ENCODE measurements at regions not wholly inside any gene's neighbourhood (a gene's known extent, or its start where the extent isn't known, plus 50 kb on each side); places are given as distances from the start of the nearest gene placed in this dataset.
"Not testable (repeated sequence)": the region's sequence is repeated elsewhere in the genome, so short reads cannot be mapped to it uniquely, and the experiment has no call there.

DNA sequence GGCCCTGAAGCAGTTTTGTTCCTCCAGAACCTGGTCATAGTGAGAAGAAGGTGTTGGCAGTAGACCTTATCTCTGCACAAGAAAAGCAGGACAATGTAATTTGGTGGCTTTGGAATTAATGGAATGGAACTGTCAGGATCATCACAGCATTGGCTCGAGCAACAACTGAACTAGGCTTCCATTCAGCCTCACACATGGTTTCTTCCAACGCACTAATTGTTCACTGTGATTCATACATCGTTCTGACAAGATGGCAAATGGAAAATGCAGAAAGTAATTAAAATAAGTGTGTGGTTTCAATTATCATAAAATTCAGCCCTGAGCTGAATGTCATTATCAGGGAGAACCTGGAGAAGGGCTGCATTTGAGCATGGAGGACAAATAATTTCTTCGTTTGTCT, 80.6 kb downstream of the MFSD1 start:
- no peak for DNase-seq

DNA sequence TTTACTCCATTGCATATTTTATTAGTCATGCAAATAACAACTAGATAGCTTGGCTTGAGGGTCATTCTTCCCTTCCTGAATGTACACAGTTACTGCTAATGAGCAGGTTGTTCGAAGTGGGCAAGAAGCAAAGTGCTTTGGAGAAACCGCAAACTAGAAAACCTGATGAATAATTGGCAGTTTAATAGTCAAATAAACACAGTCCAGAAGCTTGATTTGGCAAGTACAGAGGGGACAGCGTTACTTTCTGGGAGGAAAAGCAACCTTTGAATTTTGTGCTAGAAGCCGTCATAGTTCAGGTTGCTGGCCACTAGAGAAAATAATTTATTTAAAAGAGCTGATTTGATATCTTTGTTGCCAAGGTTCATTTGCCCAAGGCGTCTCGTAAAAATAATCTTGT, 94.9 kb downstream of the MFSD1 start:
- no peak for DNase-seq

DNA sequence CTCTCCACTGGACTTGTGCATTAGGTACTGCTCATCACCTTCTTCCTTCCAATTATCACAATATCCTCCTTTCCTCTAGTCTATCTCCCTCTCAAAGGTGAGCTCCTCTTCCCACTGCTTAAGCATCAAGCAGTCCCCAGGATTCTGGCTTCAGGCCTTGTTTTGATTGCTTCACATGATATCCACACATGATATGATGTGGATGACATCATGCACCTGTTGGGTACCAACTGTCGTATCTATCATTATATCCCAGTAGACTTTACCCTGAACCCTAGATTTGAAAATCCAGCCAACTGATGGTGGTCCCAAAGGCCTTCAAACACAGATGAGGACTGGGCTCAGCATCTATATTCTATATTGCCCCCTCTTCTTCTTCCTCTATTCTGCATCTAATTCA, 104.9 kb downstream of the MFSD1 start:
- no peak for DNase-seq

DNA sequence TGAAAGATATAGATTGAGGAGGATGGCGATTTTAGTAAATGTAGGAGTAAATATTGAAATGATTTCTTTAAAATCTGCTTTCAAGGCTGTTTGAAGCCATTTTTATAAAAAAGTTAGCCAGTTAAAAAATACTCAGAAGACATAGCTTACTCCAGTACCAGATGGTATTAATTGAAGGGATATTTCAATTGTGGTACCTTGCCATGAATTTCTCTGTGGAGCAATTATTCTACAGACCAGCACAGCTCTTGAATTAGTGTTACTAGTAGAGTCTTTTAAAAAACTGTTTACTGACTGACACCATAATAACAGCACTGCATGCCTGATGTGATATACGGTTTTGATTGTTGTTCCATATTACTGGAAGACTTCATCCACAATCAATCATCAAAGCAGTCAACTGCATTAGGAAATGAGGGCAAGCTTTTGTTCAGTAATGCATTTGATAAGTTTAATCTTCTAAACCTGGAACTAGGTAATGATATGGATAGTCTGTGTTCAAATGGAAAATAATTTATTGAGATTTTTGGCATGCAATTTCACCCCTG, 106.4 kb downstream of the MFSD1 start:
- DNase-seq: no peak

DNA sequence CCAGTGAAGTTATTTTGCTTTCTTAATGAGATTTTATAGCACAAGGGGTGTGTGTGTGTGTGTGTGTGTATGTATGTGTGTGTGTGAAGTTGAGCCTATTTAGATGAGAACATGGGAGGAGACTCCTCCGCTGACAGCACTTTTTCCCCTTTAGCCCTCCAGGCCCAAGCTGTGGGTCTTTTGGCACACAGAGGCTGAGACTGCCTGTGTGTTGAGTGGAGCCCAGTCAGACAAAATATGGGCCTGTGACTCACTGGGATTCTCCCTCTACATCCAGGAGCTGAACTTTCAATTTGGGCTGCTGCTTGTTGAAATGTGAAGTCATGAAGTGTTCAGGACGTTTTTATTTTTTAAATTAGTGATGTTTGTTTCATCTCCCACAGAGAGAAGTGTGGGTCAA, 108.0 kb downstream of the MFSD1 start:
- DNase-seq: no peak

DNA sequence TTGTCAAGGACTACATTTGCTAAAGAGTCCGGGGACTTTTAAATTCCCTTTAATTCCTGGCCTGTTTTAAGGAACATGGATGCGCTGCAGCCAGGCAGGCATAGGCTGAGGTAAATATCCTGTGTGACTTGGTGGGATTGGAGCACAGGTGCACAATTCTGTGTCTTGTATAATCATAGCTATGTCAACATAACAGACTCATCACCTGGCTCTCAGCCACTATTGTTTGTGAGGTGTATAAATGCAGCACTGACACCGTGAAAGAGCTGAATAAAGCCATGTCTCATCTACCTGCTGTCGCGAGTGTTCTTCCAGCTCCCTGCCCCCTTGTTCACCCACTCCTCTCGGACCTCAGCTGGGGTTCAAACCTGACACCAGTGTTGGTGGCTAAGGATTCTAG, 109.7 kb downstream of the MFSD1 start:
- no peak for DNase-seq

DNA sequence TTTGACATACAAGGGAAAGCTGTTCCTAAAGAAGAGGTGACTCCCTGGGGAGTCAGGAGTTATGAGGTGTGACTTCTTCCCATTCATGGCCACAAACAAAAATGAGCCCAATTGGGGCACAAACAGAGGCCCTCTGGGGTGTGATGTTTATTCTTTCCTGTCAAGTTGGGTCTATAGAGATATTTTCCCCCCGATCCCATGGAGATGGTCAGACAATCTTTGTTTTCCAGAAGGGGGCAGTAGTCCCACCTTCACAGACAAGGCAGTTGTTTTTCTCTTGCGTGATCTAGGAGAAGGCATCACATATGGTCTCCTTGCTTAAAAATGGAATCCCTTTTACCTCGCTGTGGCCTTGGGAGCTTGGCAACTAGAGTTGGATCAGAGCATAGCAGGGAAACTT, 110.3 kb downstream of the MFSD1 start:
- no peak for DNase-seq

DNA sequence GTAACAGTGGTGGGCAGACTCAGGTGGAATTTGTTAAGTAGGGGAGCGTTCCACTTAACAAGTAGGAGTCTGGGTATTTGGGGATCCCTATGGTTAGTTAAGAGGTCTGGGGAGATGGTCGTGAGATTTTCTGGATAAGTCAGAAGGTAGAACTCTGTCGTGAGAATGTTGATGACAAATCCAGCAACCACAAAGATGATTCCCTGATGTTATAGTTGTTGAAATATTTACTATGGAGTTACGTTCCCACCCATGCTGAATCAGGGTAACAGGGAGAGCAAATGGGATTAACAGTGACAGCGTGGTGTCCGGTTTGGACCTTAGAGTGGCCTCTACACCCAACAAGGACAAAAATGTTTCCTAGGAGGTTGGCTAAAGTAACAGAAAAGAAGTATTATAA, 110.8 kb downstream of the MFSD1 start:
- no peak for DNase-seq

DNA sequence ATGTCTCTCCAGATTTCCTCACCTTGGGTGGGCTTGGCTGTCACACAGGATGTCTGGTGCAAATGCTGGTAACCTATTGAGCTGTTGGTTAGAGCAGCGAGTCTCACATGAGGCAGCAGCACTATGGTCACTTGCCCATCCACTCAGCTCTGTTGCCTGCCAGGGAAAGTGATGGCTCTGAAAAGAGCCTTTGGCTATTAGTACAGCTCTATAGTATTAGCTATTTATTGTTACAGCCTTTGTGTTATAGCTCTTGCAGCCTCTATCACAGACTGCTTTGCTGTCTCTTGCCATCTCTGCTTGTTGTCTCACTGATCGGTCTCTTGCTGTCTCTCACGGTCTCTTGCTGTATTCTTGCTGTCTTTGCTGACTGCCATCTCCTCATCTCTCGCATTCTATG, 114.3 kb downstream of the MFSD1 start:
- no peak for DNase-seq

DNA sequence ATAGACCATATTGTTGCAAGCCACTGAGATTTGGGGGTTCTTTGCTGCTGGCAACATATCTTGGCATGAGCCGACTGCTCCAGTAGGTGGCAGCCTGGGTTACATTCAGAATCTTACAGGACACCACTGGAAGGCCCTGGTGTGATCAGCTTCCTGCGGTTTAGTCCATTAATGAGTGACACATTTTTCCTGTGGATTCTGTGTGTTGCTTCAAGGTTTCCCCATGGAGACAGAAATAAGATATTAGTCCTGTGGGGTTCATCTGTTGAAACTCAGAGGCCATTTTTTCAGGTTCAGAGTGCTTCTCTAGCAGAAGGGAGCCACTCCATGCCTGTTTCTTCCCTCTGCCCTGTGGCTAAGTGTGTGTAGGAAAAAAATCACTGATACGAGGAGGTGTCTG, 116.2 kb downstream of the MFSD1 start:
- no peak for DNase-seq

DNA sequence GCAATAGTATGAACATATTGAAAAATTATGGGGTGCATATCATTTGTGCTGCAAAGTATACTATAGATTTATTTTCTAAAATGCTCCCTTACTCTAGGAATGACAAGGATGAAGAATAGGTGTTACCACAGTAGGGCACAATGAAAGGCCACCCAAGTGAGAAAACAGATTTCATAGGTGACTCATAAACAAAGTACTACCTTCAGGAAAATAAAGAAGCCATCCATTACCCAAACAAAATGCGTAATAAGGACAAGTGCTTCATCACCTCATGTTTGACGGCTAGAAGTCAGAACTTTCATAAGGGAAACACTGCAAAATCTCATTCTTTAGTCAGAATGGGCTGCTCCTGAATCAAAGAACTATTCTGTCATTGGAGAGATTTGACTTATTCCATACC, 116.6 kb downstream of the MFSD1 start:
- no peak for DNase-seq

DNA sequence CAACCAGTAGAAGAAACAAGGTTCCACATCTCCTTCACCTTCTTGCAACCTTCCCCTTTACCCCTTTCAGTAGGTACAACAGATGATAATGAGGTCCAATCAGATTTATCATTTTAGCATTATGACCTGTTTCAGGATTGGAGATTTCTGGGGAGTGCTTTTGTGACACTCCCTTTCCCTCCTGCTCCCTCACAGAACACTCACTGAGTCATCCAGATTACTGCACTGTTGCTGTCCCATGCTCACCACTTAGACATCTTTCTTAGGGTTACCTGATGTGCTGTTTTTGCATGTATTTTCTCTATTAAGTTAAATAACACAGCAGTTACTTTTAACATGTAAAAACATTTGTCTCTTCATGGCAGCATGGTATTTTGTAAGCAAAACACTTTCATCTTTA, 118.5 kb downstream of the MFSD1 start:
- no peak for DNase-seq

DNA sequence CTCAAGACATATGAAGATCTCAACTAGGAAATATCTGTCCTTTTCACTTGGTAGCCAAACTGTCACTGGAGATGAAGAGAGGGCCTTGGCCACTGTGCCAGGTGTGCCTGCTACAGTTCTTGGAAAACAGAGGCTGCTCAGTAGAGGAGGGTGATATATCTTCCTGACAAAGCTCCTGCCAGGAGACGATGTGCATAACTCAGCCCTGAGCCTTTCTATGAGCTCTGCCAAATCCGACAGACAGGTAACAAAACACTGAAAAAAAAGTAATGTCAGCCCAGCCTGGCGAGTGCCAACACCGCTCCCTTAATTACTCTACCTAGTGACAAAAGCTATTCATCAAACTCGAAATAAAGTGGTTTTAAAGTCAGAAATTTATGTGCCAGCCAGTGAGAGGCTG, 123.2 kb downstream of the MFSD1 start:
- no peak for DNase-seq

DNA sequence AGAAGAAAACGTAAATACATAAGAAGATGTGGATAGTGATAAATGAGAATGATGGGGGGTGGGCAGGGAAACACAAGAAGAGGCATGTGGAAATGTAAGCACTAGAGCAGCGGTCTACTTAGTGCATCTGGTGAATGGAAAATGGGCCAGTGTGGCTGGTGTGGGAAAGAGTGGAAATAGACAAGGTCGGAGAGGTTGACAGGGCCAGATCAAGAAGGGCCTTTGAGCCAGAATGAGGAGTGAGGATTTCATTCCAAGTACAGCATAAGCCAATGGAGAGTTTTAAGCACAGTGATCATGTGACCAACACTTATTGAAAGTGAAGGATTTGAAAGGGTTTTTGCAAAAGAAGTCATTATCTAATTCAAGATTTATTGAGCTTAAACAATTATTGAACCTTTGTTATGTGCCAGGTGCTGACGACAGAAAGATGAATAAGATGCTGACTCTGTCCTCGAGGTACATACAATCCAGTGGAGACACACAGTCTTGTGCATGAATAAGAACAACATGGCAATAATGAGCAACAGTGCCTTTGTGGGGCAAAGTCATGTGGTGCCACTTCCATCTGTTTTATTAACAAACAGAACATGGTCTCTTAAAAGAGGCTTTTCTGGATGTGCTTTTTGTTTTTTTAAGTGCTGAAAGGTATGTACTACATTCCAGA, 124.1 kb downstream of the MFSD1 start:
- no peak for DNase-seq

DNA sequence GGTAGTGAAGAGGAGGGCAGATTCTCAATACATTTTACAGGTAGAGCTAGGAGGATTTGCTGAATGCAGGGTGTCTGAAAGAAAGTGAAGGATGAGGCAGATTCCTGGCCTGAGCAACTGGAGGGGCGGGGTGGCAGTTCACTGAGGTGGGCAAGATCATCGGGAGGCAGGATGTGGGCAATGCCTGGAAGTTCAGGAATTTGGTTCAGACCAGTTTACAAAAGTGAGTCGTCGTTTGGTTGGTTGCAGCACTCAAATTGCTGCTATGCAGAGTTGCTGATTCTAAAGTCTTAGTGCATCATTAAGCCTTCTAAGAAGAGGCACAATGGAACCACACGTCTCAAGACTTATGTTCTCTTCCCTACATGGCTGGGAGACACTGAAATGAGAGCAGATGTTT, 134.0 kb downstream of the MFSD1 start:
- no peak for DNase-seq

DNA sequence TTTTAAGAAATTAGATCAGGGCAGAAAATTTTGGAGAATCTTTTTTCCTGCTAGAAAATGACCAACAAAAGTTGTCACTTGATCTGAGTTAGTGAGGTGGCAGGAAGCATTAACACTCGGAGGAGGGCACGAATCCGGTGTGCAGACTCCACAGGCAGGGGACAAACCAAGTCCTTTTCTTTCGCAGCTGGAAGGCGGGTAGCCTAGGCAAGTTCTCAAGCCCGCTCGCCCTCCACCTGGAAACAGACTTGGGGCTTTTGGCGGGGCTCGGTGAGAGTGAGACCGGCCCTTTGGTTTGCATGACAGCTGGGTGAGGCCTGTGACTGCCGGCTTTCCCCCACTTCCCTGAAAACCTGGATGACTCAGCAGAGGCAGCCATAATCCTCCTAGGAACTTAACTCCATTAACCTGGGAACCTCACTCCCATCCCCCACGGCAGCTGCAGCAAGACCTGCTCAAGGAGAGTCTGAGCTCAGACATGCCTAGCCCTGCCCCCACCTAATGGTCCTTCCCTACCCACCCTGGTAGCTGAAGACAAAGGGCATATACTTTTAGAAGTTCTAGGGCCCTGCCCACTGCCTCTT, 134.8 kb downstream of the MFSD1 start:
- no peak for DNase-seq

DNA sequence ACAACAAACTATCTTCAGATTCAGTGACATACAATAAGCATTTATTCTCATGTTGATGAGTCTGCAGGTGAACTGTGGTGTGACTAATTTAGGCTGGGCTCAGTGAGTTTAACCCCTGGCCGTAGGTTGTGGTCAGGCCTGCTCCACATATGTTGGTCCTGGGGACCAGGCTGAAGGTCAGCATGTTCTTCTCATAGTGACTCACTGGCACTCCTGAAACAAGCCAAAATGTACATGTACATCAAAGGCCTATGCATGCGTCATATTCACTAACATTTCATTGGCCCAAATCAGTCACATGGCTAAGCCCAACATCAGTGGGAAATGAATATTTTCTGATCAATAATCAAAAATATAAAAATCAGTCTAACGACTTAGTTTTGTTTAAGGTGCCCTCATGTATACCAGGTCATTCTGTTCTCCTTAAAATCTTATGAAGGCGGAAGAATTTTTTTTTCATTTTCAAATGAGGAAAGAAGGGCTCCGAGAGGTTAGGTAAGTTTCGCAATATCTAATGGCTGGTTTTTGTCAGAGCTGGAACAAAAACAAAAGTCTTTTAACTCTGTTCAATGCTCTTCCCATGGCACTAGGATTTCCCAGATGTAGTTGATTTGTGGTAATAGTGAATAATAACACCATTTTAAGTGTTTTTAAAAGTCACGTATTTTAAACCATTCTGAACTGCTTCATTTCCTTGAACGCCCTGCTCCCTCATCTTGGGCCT, 148.5 kb downstream of the MFSD1 start:
- DNase-seq: no peak

DNA sequence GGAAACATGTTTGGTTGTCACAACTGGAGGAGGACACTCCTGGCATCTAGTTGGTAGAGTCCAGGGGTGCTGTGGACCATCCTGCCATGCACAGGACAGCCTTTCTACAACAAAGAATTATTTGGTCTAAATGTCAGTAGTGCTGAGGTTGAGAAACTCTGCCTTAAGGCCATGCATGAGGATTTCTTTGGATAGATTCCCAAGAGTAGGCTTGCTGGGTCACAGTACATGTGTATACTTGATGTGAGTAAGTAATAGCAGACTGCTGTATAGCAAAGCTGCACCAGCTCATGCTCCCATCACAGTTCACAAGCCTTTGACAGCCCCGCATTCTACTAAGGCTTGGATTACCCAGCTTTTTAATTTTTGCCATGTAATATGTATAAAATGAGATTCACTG, 151.3 kb downstream of the MFSD1 start:
- no peak for DNase-seq

DNA sequence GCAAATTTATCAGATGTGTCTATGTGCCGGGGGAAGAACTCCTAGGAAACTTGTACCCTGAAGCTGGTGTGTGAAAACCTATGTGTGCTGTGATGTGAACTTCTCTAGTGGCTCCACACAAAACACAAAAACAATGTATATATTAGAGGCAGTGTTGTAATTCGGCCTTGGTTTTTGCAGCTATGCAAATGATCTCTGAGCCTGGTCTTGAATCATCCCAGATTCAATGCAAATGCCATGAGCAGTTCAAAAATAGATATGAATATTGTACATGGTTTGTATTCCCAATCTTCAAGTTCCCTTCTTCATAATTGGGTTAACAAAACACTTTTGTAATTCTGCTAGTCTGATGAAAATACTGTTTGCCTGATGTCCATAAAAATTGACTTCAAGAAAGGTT, 152.6 kb downstream of the MFSD1 start:
- DNase-seq: no peak

DNA sequence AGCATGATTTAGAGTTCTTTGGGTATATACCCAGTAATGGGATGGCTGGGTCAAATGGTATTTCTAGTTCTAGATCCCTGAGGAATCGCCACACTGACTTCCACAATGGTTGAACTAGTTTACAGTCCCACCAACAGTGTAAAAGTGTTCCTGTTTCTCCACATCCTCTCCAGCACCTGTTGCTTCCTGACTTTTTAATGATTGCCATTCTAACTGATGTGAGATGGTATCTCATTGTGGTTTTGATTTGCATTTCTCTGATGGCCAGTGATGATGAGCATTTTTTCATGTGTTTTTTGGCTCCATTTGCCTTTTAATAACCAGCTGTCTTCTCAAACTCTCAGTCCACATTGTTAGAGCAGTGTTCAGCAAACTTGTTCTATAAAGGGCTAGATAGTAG, 155.9 kb downstream of the MFSD1 start:
- not testable (repeated sequence) for DNase-seq

DNA sequence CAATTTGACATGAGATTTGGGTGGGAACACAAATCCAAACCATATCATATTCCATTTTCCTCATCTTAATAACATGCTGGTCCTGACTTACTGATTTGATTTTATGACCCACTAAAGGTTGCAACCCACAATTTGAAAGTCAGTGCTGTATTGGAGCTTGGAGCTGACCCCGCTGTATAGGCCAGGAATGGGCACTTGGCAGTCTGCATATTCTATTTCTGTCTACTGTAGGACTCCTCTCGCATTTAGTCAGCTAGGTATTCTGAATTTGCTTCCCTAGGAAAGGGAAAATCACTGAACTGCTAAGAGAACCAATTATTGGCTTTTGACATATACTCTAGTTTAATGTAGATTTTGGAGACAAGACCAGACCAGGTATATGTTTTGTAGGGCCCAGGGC, 157.0 kb downstream of the MFSD1 start:
- no peak for DNase-seq

DNA sequence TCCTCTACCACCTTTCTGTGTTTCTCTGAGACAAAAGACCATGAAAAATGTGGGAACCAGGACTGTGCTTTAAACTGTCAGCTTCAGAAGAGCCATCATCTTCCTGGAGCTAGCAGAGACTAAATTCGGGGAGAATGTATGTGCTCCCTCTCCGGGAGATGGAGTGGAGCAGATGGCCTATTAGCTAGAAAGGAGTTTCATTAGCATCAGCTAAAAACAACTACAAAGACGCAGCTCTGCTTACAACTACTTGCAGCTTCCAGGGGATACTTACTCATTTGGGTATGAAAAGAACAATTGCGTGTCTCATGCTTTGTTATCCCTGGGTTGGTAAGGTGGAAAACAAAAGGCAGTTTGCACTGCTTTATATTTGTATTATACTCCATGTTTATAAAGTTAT, 159.6 kb downstream of the MFSD1 start:
- DNase-seq: no peak

DNA sequence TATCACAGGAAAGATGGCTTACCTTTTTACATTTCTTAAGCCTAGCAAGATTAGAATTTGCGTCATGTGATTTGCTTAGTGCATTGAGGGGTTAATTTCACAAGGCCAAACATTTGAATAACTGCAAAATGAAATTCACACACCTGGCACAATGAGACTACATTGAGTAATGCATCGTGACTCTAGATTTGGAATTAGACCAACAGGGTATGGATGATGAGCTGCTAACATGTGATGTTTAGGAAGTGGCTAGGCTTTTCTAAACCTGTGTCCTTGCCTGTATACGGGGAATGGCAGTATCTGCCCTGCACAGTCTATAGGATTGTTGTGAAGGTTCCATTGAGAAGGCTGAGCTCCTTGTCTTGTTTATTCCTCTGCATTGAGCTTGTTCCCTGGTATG, 160.1 kb downstream of the MFSD1 start:
- no peak for DNase-seq

DNA sequence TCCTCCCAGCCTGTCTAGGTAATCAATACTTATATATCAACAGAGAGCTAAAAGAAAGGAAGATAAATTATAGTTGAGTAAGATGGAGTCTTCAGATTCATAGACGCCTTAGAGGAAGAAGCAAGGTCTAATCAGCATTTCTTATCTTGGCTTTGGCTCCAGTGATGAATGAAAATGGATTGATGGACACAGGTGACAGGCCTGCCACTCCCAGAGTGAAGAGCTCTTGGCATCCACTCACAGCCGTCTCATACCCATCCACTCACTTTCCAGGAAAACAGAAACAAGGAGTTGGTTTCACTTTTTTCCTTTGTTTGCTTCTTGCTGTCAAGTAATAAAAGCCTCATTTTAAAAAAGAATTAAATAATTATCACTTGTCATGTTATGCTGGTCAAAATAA, 168.2 kb downstream of the MFSD1 start:
- DNase-seq: no peak
